Keratinocyte (primary cell): ENCODE measurements at regions not wholly inside any gene's neighbourhood (a gene's known extent, or its start where the extent isn't known, plus 50 kb on each side); places are given as distances from the start of the nearest gene placed in this dataset.

Experiments used
- CTCF ChIP-seq, 3 experiments: IDR thresholded peaks in 1 of 3; conservative IDR thresholded peaks in 1 of 3; optimal IDR thresholded peaks in 1 of 3; 2 replicates in 2 of 3; 3 replicates in 1 of 3; pipeline versions ENCODE3 to v1.5.1; 2011; ENCODE audit warnings: low read length in 3 of 3, mild to moderate bottlenecking in 3 of 3, moderate library complexity in 2 of 3, control low read depth in 1 of 3, inconsistent platforms in 1 of 3; ENCODE audit not compliant: insufficient read depth in 2 of 3; ENCODE audit errors: extremely low read depth in 1 of 3
- EZH2 ChIP-seq: IDR thresholded peaks from one replicate; pipeline ENCODE4 v1.6.1; 2012; ENCODE audit warnings: inconsistent platforms, mild to moderate bottlenecking, low read length, moderate library complexity

- TF ChIP-seq CTCF (optimal IDR thresholded peaks at IDR 0.05 in 1 of 3, IDR thresholded peaks at IDR 0.05 in 1 of 3, conservative IDR thresholded peaks at IDR 0.05 in 1 of 3; ENCODE audit: extremely low read depth in 1 of 3, insufficient read depth in 2 of 3, low read length in 3 of 3) (no peak), EZH2 (no peak)
Measured at GRCh38 chr17:83159204-83160049, 80.0 kb downstream of the METRNL start.
